ENCODE measurements at regions not wholly inside any gene's neighbourhood (a gene's known extent, or its start where the extent isn't known, plus 50 kb on each side); places are given as distances from the start of the nearest gene placed in this dataset.
"Not testable (repeated sequence)": the region's sequence is repeated elsewhere in the genome, so short reads cannot be mapped to it uniquely, and the experiment has no call there.

DNA sequence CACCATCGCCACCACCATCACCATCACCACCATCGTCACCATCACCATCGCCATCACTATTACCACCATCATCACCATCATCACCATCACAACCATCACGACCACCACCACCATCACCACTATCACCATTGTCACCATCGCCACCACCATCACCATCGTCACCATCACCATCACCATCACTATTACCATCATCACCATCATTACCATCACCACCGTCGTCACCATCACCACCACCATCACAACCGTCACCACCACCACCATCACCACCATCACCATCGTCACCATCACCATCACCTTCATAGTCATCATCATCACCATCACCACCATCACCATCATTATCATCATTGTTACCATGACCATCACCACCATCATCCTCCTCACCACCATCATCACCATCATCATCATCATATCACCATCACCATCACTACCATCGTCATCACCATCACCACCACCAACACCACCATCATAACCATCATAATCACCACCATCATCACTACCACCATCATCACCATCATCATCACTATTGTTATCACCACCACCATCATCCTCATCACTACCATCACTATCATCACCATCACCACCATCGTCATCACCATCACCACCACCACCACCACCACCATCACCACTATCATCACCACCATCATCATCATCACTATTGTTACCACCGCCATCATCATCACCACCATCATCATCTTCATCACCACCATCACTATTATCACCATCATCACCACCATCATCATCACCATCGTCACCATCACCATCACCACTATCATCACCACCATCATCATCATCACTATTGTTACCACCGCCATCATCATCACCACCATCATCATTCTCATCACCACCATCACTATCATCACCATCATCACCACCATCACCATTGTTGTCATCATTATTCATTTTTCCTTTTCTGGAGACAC is 51.5 kb upstream of the ZNF469 start:
- DNase-seq (ENCODE audit: low spot score): no peak
- TF ChIP-seq, protein P1, sequence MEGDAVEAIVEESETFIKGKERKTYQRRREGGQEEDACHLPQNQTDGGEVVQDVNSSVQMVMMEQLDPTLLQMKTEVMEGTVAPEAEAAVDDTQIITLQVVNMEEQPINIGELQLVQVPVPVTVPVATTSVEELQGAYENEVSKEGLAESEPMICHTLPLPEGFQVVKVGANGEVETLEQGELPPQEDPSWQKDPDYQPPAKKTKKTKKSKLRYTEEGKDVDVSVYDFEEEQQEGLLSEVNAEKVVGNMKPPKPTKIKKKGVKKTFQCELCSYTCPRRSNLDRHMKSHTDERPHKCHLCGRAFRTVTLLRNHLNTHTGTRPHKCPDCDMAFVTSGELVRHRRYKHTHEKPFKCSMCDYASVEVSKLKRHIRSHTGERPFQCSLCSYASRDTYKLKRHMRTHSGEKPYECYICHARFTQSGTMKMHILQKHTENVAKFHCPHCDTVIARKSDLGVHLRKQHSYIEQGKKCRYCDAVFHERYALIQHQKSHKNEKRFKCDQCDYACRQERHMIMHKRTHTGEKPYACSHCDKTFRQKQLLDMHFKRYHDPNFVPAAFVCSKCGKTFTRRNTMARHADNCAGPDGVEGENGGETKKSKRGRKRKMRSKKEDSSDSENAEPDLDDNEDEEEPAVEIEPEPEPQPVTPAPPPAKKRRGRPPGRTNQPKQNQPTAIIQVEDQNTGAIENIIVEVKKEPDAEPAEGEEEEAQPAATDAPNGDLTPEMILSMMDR (conservative IDR thresholded peaks at IDR 0.05; ENCODE audit: low read length): no peak
- no peak for TF ChIP-seq EZH2phosphoT487 (IDR thresholded peaks at IDR 0.05; ENCODE audit: borderline replicate concordance, low read depth, low read length)
- Histone ChIP-seq H3K4me3 (ENCODE audit: low read depth, low read length, poor library complexity, severe bottlenecking) (no peak overlapping the region), H3K4me2 (ENCODE audit: low read length) (no peak overlapping the region), H3K36me3 (ENCODE audit: insufficient read depth, low read length) (no peaks in the 10 kb centered on the region), H3K4me1 (ENCODE audit: insufficient read depth, low read length, poor library complexity, severe bottlenecking) (no peaks in the 10 kb centered on the region), H3K79me2 (ENCODE audit: insufficient read depth, low read depth, low read length) (no peaks in the 10 kb centered on the region), H3K27ac (ENCODE audit: low read depth, low read length, poor library complexity, severe bottlenecking) (no peak overlapping the region), H3K9me2 (ENCODE audit: insufficient read depth, low read length) (no peaks in the 10 kb centered on the region), H2AFZ (ENCODE audit: low read length) (no peak overlapping the region), H3K9me3 (ENCODE audit: low read length) (no peaks in the 10 kb centered on the region), H4K20me1 (ENCODE audit: insufficient read depth, low read length) (no peaks in the 10 kb centered on the region)
- intact Hi-C loops (cut with micrococcal nuclease; ENCODE audit: unreplicated experiment): no loop called here
- CTCF ChIA-PET (ENCODE audit: unreplicated experiment): no interaction called here
- POLR2A ChIA-PET: no interaction called here
- BruUV-seq (replicated peaks): no TSS peak

DNA sequence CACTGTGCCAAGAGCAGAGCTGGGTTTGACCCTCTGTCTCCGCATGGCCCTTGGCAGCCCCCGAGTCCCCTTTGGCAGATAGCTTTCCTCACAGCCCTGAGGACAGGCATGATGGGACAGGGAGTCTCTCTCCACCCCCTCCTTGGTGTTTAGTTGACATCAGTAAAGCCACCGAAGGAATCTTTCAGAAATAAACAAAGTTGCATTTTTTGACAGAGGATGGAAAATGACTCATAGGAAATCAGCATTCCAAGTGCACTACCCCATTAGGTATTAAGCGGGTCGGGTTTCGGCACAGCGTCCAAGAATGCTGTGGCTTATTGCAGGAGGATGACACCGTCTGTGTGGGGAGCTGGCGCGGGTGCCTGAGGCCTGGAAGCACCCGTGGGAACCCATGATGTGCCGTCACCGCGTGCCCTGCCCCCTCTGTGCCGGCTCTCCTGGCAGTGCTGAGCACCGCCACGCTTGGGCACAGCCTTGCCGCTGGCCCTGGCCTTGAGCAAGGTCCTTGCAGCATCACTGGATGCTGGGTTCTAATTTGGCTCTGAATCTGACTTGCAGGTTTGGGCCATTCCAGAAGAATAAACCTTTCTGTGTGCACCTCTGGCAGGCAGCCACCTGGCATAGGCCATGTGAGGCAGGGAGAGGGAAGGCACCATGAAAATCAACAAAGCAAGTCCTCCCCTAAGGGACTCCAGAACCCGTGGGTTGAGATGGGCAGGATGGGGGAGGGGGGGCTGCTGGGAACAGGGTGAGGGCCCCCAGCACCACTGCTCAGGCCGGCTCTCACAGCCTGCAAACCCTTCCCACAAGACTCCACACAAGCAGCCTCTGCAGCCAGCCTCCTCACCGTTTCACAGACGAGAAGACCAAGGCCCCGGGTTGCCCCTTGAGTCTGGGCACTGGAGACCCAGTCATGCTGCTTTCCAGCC is 50.5 kb upstream of the ZNF469 start:
- Histone ChIP-seq H3K79me2 (ENCODE audit: insufficient read depth, low read depth, low read length) (no peaks in the 10 kb centered on the region), H3K36me3 (ENCODE audit: insufficient read depth, low read length) (no peaks in the 10 kb centered on the region), H3K27ac (ENCODE audit: low read depth, low read length, poor library complexity, severe bottlenecking) (no peak overlapping the region), H3K9me3 (ENCODE audit: low read length) (no peaks in the 10 kb centered on the region), H2AFZ (ENCODE audit: low read length) (no peak overlapping the region), H3K4me2 (ENCODE audit: low read length) (no peak overlapping the region), H3K4me1 (ENCODE audit: insufficient read depth, low read length, poor library complexity, severe bottlenecking) (no peaks in the 10 kb centered on the region), H4K20me1 (ENCODE audit: insufficient read depth, low read length) (no peaks in the 10 kb centered on the region), H3K4me3 (ENCODE audit: low read depth, low read length, poor library complexity, severe bottlenecking) (no peak overlapping the region), H3K9me2 (ENCODE audit: insufficient read depth, low read length) (no peaks in the 10 kb centered on the region)
- CTCF ChIA-PET (ENCODE audit: unreplicated experiment): no interaction called here
- POLR2A ChIA-PET: no interaction called here
- BruUV-seq (replicated peaks): no TSS peak
- DNase-seq (ENCODE audit: low spot score): no peak
- no peak for TF ChIP-seq EZH2phosphoT487 (IDR thresholded peaks at IDR 0.05; ENCODE audit: borderline replicate concordance, low read depth, low read length)
- TF ChIP-seq, protein P1 (conservative IDR thresholded peaks at IDR 0.05; ENCODE audit: low read length): no peak
- intact Hi-C loops (cut with micrococcal nuclease; ENCODE audit: unreplicated experiment): no loop called here

DNA sequence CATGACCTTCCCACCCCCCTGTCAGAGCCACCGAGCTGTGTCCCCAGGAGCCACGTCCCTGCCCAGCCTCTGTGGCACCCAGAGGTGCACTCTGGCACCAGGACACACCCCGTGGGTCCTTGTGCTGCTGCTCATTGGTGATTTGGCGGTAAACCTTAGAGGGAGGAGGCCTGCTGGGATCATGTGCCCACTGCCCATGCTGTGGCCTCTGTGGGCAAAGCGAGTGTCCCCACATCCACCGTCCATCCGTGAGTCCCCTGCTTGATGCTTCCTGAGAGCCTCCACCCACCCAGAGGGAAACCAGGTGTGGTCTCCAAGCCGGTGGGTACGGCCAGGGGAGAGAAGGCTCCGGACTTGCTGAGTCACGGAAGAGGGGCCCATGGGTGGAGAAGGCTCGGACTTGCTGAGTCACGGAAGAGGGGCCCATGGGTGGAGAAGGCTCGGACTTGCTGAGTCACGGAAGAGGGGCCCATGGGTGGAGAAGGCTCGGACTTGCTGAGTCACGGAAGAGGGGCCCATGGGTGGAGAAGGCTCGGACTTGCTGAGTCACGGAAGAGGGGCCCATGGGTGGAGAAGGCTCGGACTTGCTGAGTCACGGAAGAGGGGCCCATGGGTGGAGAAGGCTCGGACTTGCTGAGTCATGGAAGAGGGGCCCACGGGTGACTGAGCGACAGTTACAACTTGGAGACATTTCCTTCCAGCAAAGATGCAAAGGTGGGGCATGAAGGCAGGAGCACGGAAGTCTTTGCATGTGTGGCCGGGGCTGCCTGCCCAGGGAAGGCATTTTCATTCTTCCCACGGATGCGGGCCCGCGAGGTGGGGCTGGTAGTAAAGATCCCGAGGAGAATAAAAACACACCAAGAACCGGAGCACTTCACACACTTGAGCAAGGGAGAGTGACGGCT is 49.6 kb upstream of the ZNF469 start:
- H3K4me2 ChIP-seq (ENCODE audit: low read length); intact Hi-C loops (cut with micrococcal nuclease; ENCODE audit: unreplicated experiment); H4K20me1 ChIP-seq (ENCODE audit: insufficient read depth, low read length); H3K9me3 ChIP-seq (ENCODE audit: low read length); DNase-seq (ENCODE audit: low spot score); H3K4me1 ChIP-seq (ENCODE audit: insufficient read depth, low read length, poor library complexity, severe bottlenecking); H3K9me2 ChIP-seq (ENCODE audit: insufficient read depth, low read length); CTCF ChIA-PET (ENCODE audit: unreplicated experiment); H3K36me3 ChIP-seq (ENCODE audit: insufficient read depth, low read length); POLR2A ChIA-PET; H2AFZ ChIP-seq (ENCODE audit: low read length); H3K4me3 ChIP-seq (ENCODE audit: low read depth, low read length, poor library complexity, severe bottlenecking); H3K79me2 ChIP-seq (ENCODE audit: insufficient read depth, low read depth, low read length); BruUV-seq (replicated peaks); H3K27ac ChIP-seq (ENCODE audit: low read depth, low read length, poor library complexity, severe bottlenecking): not testable (repeated sequence)

Data from OCI-LY7 (cell line).